GM23338 (cell line): ENCODE measurements at regions not wholly inside any gene's neighbourhood (a gene's known extent, or its start where the extent isn't known, plus 50 kb on each side); places are given as distances from the start of the nearest gene placed in this dataset.

ENCODE experiments used
- EZH2 ChIP-seq: fragments of 200-600 bp; sonication (generic); IDR thresholded peaks from one replicate; pipeline ENCODE4 v1.8.0; 2017; ENCODE audit warnings: antibody characterized with exemption, mild to moderate bottlenecking, low read depth; ENCODE audit not compliant: unreplicated experiment
- NANOG ChIP-seq: IDR thresholded peaks from 2 replicates; pipeline ENCODE4 v1.6.1; 2016; ENCODE audit warnings: antibody characterized with exemption, borderline replicate concordance
- TF ChIP-seq, protein P1 (sequence below), 2 experiments: fragments of 200-600 bp in 1 of 2; sonication (generic) in 1 of 2; conservative IDR thresholded peaks; 2 replicates each; pipeline versions ENCODE4 v1.5.1 to v1.6.1; 2016 to 2017; ENCODE audit warnings: antibody characterized with exemption in 2 of 2, low read depth in 2 of 2, mild to moderate bottlenecking in 2 of 2, moderate library complexity in 1 of 2

DNA sequence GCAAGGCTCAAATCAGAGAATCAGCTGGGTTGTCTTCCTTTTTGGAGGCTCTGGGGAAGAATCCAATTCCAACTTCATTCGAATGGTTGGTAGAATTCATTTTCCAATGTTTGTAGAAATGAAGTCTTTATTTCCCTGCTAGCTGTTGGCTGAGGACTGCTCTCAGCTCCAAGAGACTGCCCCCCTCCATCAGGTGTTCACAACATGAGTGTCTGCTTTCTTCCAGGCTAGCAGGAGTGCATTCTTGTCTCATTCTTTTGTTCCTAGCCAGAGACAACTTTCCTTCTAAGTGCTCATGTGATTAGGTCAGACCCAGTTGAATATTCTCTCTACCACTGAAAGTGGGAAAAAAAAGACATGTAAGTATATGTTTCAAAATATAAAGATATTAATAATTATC lies 95.2 kb downstream of the HLX start:
- TF ChIP-seq, protein P1, sequence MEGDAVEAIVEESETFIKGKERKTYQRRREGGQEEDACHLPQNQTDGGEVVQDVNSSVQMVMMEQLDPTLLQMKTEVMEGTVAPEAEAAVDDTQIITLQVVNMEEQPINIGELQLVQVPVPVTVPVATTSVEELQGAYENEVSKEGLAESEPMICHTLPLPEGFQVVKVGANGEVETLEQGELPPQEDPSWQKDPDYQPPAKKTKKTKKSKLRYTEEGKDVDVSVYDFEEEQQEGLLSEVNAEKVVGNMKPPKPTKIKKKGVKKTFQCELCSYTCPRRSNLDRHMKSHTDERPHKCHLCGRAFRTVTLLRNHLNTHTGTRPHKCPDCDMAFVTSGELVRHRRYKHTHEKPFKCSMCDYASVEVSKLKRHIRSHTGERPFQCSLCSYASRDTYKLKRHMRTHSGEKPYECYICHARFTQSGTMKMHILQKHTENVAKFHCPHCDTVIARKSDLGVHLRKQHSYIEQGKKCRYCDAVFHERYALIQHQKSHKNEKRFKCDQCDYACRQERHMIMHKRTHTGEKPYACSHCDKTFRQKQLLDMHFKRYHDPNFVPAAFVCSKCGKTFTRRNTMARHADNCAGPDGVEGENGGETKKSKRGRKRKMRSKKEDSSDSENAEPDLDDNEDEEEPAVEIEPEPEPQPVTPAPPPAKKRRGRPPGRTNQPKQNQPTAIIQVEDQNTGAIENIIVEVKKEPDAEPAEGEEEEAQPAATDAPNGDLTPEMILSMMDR (conservative IDR thresholded peaks at IDR 0.05; ENCODE audit: low read depth in 2 of 2), result no peak
- TF ChIP-seq NANOG, result no peak
- TF ChIP-seq EZH2, result no peak
